Sigmoid colon (tissue), 6 donors: ENCODE measurements at regions not wholly inside any gene's neighbourhood (a gene's known extent, or its start where the extent isn't known, plus 50 kb on each side); places are given as distances from the start of the nearest gene placed in this dataset.
A peak's percentile ranks its signal among the peaks of the same experiment; 100 is the strongest.

Source experiments
- DNase-seq: peaks from one replicate; pipeline ENCODE4 v3.0.0-alpha.2; 2019
- H3K27ac ChIP-seq, 4 donors: fragments of 200-600 bp; sonication (generic); one replicate each; pipeline ENCODE4 v1.5.1; 2016 to 2019; ENCODE audit warnings: mild to moderate bottlenecking in 1 of 4
- H3K27me3 ChIP-seq, 3 donors: fragments of 200-600 bp; sonication (generic); one replicate each; pipeline ENCODE4 v1.5.1; 2019; ENCODE audit warnings: mild to moderate bottlenecking in 1 of 3
- H3K36me3 ChIP-seq, 4 donors: fragments of 200-600 bp; sonication (generic); one replicate each; pipeline ENCODE4 v1.5.1; 2016 to 2019
- H3K4me1 ChIP-seq, 4 donors: fragments of 200-600 bp; sonication (generic); one replicate each; pipeline ENCODE4 v1.5.1; 2017 to 2019
- H3K4me3 ChIP-seq, 4 donors: fragments of 200-600 bp; sonication (generic); one replicate each; pipeline ENCODE4 v1.5.1; 2017 to 2019; ENCODE audit warnings: mild to moderate bottlenecking in 2 of 4, moderate library complexity in 1 of 4
- H3K9me3 ChIP-seq, 4 donors: fragments of 200-600 bp in 3 of 4; sonication (generic) in 3 of 4; one replicate each; pipeline versions ENCODE4 v1.5.1 to v1.6.1; 2013 to 2019
- EP300 ChIP-seq, 4 donors: sonication (generic); formaldehyde crosslinking; IDR thresholded peaks; one replicate each; pipeline ENCODE4 v1.6.1; 2017; ENCODE audit warnings: antibody characterized with exemption in 4 of 4
- POLR2A ChIP-seq, 2 donors: fragments of 450-650 bp; IDR thresholded peaks; one replicate each; pipeline ENCODE4 v1.6.1; 2016; ENCODE audit warnings: antibody characterized with exemption in 2 of 2, mild to moderate bottlenecking in 2 of 2, moderate library complexity in 2 of 2
- POLR2AphosphoS5 ChIP-seq, 4 donors: sonication (generic); formaldehyde crosslinking; IDR thresholded peaks; one replicate each; pipeline ENCODE4 v1.6.1; 2017; ENCODE audit warnings: antibody characterized with exemption in 4 of 4
- WGBS, 2 donors: extraction: QIAGEN DNeasy Blood & Tissue Kit; methylation state at CpG; one replicate each; pipeline ENCODE4 v1.1.7; 2013; 5-methylcytosine and 5-hydroxymethylcytosine counted together
- intact Hi-C: fragments of 100-400 bp; cut with DNase I; formaldehyde crosslinking; loops from one replicate; pipeline ENCODE4 v1.15.1; 2023
- TF ChIP-seq, protein P1 (sequence below), 4 experiments: fragments of 450-650 bp in 3 of 4; fragments of 200-600 bp in 1 of 4; IDR thresholded peaks; one replicate each; pipeline ENCODE4 v1.5.1; 2016 to 2019; ENCODE audit warnings: antibody characterized with exemption in 4 of 4, mild to moderate bottlenecking in 3 of 4, moderate library complexity in 2 of 4
- donor health status: healthy with polysubstance abuse.
- donor health status: healthy.

DNA sequence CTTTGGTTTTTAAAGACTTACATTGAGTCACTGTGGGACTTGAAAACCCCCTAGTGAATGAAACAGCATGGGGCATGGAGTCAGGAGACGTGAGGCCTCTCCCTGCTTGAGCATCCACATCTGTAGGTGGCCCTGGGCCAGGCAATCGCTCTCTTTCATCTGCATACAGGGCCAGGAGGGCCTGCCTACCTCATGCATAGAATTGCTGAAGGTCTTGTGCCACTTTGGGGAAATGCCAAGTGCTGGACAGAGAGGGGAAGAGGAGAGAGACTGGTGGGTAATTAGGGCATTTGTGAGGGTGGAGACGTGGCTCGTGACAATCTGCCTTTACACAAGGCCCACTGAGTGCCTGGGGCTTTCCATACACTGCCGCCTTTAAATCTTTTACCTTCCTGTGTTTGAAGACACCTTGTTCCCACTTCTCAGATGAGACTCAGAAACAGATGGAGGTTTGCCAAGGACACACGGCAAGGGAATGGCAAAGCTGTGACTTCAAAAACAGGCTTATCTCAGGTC, 322.2 kb upstream of the HS6ST1 start:
- DNase-seq, result peak; percentile 51
- Histone ChIP-seq H3K9me3 (no peaks in the 10 kb centered on the region), H3K27me3 (no peaks in the 10 kb centered on the region), H3K4me1 (no peaks in the 10 kb centered on the region), H3K36me3 (no peaks in the 10 kb centered on the region), H3K27ac (no peak overlapping the region), H3K4me3 (no peak overlapping the region)
- 59 to 79% methylated on average over 6 of the region's 6 CpGs for WGBS, 2 donors
- TF ChIP-seq POLR2AphosphoS5 (IDR thresholded peaks at IDR 0.05), result no peak
- TF ChIP-seq EP300 (IDR thresholded peaks at IDR 0.05), result no peak
- TF ChIP-seq, protein P1, sequence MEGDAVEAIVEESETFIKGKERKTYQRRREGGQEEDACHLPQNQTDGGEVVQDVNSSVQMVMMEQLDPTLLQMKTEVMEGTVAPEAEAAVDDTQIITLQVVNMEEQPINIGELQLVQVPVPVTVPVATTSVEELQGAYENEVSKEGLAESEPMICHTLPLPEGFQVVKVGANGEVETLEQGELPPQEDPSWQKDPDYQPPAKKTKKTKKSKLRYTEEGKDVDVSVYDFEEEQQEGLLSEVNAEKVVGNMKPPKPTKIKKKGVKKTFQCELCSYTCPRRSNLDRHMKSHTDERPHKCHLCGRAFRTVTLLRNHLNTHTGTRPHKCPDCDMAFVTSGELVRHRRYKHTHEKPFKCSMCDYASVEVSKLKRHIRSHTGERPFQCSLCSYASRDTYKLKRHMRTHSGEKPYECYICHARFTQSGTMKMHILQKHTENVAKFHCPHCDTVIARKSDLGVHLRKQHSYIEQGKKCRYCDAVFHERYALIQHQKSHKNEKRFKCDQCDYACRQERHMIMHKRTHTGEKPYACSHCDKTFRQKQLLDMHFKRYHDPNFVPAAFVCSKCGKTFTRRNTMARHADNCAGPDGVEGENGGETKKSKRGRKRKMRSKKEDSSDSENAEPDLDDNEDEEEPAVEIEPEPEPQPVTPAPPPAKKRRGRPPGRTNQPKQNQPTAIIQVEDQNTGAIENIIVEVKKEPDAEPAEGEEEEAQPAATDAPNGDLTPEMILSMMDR (IDR thresholded peaks at IDR 0.05), result no peak
- no peak for TF ChIP-seq POLR2A (IDR thresholded peaks at IDR 0.05)
- intact Hi-C loops, result no loop called here

- Histone ChIP-seq H3K36me3 (no peaks in the 10 kb centered on the region), H3K9me3 (no peaks in the 10 kb centered on the region), H3K4me3 (no peak overlapping the region), H3K27me3 (no peaks in the 10 kb centered on the region), H3K27ac (no peak overlapping the region), H3K4me1 (no peaks in the 10 kb centered on the region)
- intact Hi-C loops, result no loop called here
- 78 to 83% methylated on average over 11 of the region's 11 CpGs for WGBS, 2 donors
- TF ChIP-seq, protein P1 (IDR thresholded peaks at IDR 0.05), result no peak
- TF ChIP-seq POLR2AphosphoS5 (IDR thresholded peaks at IDR 0.05) (no peak), POLR2A (IDR thresholded peaks at IDR 0.05) (no peak), EP300 (IDR thresholded peaks at IDR 0.05) (no peak)
- peak; percentile 34 for DNase-seq
Observed at GRCh38 chr2:128641421-128642080, 322.9 kb upstream of the HS6ST1 start.

- H3K4me1 ChIP-seq, result no peaks in the 10 kb centered on the region
- no peaks in the 10 kb centered on the region for H3K36me3 ChIP-seq
- DNase-seq, result peak; percentile 21
- TF ChIP-seq POLR2AphosphoS5 (IDR thresholded peaks at IDR 0.05), result no peak
- TF ChIP-seq, protein P1 (IDR thresholded peaks at IDR 0.05), result no peak
- no peak for TF ChIP-seq EP300 (IDR thresholded peaks at IDR 0.05)
- TF ChIP-seq POLR2A (IDR thresholded peaks at IDR 0.05), result no peak
- no peaks in the 10 kb centered on the region for H3K27me3 ChIP-seq
- H3K4me3 ChIP-seq, result no peak overlapping the region
- no peaks in the 10 kb centered on the region for H3K9me3 ChIP-seq
- intact Hi-C loops, result no loop called here
- no peak overlapping the region for H3K27ac ChIP-seq
- 71 to 90% methylated on average over 5 of the region's 5 CpGs for WGBS, 2 donors
Observed at GRCh38 chr2:128642316-128642715, 323.6 kb upstream of the HS6ST1 start.

GRCh38 chr2:128642821-128643220, 324.2 kb upstream of the HS6ST1 start:
- peak; percentile 26 for DNase-seq
- no peaks in the 10 kb centered on the region for H3K4me1 ChIP-seq
- no peaks in the 10 kb centered on the region for H3K36me3 ChIP-seq
- 74 to 76% methylated on average over 5 of the region's 5 CpGs for WGBS, 2 donors
- no peaks in the 10 kb centered on the region for H3K9me3 ChIP-seq
- intact Hi-C loops, result no loop called here
- H3K27ac ChIP-seq, result no peak overlapping the region
- no peak overlapping the region for H3K4me3 ChIP-seq
- TF ChIP-seq POLR2A (IDR thresholded peaks at IDR 0.05) (no peak), EP300 (IDR thresholded peaks at IDR 0.05) (no peak), POLR2AphosphoS5 (IDR thresholded peaks at IDR 0.05) (no peak)
- TF ChIP-seq, protein P1 (IDR thresholded peaks at IDR 0.05), result no peak
- no peaks in the 10 kb centered on the region for H3K27me3 ChIP-seq
